K562 (cell line): ENCODE measurements at regions not wholly inside any gene's neighbourhood (a gene's known extent, or its start where the extent isn't known, plus 50 kb on each side); places are given as distances from the start of the nearest gene placed in this dataset.

Experiments used
- BRCA1 ChIP-seq, 2 experiments: fragments of 450-650 bp in 1 of 2; sonication (generic) in 1 of 2; formaldehyde crosslinking in 1 of 2; IDR thresholded peaks; 2 replicates each; pipeline versions ENCODE4 v1.5.0 to v1.6.1; 2017 to 2020; ENCODE audit warnings: mild to moderate bottlenecking in 1 of 2, missing genetic modification reagents in 1 of 2
- EHMT2 ChIP-seq: fragments of 450-650 bp; IDR thresholded peaks from 2 replicates; pipeline ENCODE4 v1.6.1; 2018; ENCODE audit warnings: antibody characterized with exemption
- YBX1 ChIP-seq: fragments of 450-650 bp; IDR thresholded peaks from 2 replicates; pipeline ENCODE4 v1.7.1; 2016; ENCODE audit warnings: mild to moderate bottlenecking
- ZNF830 ChIP-seq: fragments of 250-450 bp; sonication (Bioruptor Pico); IDR thresholded peaks from 2 replicates; pipeline ENCODE4 v1.5.0; 2021; ENCODE audit warnings: mild to moderate bottlenecking
- TF ChIP-seq, protein P1 (sequence below): fragments of 450-650 bp; IDR thresholded peaks from 2 replicates; pipeline ENCODE4 v1.7.0; 2016; ENCODE audit warnings: borderline replicate concordance
- TF ChIP-seq, protein P2 (sequence below), 2 experiments: fragments of 450-650 bp; conservative IDR thresholded peaks; 2 replicates each; pipeline ENCODE4 v1.6.1; 2017; ENCODE audit warnings: mild to moderate bottlenecking in 2 of 2, moderate library complexity in 2 of 2
- TF ChIP-seq, protein P3 (sequence below): fragments of 250-450 bp; sonication (Bioruptor Pico); IDR thresholded peaks from 2 replicates; pipeline ENCODE4 v1.8.0; 2022; ENCODE audit warnings: moderate library complexity, mild to moderate bottlenecking, inconsistent platforms
- TF ChIP-seq, protein P4 (sequence below): fragments of 150-350 bp; conservative IDR thresholded peaks from 2 replicates; pipeline ENCODE4 v1.6.1; 2014; ENCODE audit warnings: low read length

DNA sequence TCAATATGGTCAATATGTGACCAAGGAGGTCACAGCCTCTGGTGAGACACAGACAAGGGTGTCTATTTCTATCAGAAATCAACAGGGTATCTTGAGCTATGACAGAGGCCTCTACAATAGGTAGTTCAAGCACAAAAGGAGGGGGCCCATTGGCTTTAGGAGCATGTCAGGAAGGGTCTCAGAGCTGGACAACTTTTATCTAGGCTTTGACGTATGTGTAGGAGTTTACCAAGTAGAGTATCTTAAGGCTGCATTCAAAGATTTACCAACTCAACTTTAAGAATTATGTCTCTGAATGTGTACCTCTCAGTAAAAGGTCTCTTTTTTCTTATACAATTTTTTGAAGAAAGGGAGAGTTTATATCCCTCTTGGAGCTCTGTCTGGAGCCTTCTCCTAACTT is 297.2 kb downstream of the NSG2 start (continued):
- TF ChIP-seq EHMT2 (no peak), YBX1 (no peak), BRCA1 (IDR thresholded peaks at IDR 0.05) (no peak), BRCA1 (CRISPR knock-in tag; IDR thresholded peaks at IDR 0.05) (no peak), ZNF830 (CRISPR knock-in tag) (no peak)
- TF ChIP-seq, protein P1, sequence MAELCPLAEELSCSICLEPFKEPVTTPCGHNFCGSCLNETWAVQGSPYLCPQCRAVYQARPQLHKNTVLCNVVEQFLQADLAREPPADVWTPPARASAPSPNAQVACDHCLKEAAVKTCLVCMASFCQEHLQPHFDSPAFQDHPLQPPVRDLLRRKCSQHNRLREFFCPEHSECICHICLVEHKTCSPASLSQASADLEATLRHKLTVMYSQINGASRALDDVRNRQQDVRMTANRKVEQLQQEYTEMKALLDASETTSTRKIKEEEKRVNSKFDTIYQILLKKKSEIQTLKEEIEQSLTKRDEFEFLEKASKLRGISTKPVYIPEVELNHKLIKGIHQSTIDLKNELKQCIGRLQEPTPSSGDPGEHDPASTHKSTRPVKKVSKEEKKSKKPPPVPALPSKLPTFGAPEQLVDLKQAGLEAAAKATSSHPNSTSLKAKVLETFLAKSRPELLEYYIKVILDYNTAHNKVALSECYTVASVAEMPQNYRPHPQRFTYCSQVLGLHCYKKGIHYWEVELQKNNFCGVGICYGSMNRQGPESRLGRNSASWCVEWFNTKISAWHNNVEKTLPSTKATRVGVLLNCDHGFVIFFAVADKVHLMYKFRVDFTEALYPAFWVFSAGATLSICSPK: no peak
- TF ChIP-seq, protein P2, sequence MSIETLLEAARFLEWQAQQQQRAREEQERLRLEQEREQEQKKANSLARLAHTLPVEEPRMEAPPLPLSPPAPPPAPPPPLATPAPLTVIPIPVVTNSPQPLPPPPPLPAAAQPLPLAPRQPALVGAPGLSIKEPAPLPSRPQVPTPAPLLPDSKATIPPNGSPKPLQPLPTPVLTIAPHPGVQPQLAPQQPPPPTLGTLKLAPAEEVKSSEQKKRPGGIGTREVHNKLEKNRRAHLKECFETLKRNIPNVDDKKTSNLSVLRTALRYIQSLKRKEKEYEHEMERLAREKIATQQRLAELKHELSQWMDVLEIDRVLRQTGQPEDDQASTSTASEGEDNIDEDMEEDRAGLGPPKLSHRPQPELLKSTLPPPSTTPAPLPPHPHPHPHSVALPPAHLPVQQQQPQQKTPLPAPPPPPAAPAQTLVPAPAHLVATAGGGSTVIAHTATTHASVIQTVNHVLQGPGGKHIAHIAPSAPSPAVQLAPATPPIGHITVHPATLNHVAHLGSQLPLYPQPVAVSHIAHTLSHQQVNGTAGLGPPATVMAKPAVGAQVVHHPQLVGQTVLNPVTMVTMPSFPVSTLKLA (conservative IDR thresholded peaks at IDR 0.05): no peak
- TF ChIP-seq, protein P3, sequence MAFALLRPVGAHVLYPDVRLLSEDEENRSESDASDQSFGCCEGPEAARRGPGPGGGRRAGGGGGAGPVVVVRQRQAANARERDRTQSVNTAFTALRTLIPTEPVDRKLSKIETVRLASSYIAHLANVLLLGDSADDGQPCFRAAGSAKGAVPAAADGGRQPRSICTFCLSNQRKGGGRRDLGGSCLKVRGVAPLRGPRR (CRISPR knock-in tag): no peak
- TF ChIP-seq, protein P4, sequence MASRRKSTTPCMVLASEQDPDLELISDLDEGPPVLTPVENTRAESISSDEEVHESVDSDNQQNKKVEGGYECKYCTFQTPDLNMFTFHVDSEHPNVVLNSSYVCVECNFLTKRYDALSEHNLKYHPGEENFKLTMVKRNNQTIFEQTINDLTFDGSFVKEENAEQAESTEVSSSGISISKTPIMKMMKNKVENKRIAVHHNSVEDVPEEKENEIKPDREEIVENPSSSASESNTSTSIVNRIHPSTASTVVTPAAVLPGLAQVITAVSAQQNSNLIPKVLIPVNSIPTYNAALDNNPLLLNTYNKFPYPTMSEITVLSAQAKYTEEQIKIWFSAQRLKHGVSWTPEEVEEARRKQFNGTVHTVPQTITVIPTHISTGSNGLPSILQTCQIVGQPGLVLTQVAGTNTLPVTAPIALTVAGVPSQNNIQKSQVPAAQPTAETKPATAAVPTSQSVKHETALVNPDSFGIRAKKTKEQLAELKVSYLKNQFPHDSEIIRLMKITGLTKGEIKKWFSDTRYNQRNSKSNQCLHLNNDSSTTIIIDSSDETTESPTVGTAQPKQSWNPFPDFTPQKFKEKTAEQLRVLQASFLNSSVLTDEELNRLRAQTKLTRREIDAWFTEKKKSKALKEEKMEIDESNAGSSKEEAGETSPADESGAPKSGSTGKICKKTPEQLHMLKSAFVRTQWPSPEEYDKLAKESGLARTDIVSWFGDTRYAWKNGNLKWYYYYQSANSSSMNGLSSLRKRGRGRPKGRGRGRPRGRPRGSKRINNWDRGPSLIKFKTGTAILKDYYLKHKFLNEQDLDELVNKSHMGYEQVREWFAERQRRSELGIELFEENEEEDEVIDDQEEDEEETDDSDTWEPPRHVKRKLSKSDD: no peak
